GM04504 (cell line): ENCODE measurements at regions not wholly inside any gene's neighbourhood (a gene's known extent, or its start where the extent isn't known, plus 50 kb on each side); places are given as distances from the start of the nearest gene placed in this dataset.

Experiments used
- DNase-seq: peaks from one replicate; pipeline ENCODE4 v3.0.0-alpha.2; 2012; ENCODE audit warnings: low read depth

DNA sequence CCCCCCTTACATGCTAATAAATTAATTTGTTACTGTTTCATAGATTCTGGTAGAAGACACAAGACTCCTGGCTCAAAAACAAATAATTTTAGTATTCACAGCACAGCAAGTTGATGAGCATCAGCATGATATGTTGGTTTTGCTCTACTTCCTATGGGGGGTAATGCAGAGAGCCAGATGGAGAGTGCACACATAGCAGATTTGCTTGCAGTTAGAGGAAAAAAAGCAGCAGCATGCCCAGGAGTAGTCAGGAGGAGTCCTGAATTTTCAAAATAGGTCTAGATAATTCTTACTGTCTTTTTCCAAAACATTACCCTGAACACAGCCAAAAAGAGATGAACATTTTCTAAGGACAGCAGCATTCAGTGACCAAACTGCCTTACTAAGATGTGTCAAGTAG, 261.3 kb downstream of the COX7C start:
- no peak for DNase-seq

DNA sequence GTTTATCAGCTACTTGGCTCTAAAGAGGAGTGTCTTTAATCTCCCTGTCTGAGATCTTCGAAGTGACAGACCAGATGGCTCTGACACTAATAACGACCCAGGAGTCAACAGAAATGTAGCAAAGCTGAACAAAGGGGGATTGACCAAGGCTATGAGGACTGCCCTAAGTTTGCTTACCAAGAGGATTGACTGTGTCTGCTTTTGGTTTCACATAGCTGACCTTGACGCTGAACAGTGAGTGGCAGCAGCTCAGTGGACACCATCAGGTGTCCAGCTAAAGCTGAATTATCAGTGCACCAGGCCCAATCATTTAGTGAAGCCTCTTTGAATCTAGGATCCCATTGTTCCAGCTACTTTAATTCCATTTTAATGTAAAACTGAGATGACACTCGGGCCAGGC, 262.6 kb downstream of the COX7C start:
- no peak for DNase-seq

DNA sequence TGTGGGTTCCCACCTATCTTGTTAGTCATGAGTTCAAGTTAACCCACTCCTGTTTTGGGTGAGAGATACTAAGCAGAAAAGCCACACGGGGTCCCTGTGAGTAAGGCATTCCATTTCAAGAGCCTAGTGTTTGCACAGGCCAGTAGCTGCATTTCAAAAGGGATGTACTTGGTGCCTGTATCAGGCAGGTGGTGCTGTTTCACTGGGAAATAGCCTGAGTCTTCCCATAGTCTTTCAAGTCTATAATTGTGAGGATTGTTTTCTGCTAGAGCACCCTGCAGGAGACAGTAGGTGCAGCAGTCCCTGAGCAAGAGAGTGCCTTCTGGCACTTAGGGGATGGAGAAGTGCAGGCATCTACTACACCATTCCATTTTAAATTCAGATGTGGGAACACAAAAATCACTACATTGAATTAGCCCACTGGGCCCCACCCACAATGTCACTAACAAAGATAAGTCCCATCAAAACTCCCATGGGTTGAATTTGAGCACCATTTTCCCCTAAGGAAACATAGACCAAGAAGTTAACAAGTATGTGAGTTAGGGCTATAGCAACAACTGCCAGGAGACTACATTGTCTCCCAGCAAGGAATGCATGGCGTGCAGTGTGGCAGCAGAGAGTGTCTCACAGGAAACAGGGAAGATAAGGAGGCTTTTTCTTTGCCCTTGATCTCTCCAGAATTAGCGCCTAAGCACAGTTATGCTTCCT, 263.2 kb downstream of the COX7C start:
- DNase-seq: peak; percentile 61

DNA sequence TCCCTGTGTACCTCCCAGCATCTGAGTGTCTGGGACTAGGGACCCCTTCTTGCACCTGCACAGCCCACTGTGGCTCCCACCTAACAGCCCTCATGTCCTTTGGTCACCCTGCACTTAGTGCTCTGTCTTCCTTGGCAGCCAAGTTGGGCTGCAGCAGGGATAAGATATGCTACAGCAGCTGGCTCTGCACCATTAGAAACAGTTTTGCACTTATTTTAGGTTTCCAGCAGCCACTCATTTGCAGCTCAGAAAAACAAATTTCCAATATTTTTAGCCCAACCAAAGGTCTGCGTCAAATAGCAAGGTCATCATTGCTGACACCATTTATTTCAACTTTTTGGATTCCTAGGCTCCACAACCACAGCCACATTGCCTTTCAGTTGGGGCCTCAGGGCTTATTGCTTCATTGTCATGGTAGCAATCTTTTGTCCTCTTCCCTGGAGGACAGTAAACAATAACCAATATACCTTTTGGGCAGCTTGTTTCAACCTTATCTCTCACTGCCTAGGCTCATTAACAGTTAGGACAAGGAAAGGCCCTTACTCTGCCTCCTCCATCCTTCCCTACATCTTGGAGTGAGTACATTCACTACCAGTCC, 263.9 kb downstream of the COX7C start:
- DNase-seq: no peak

DNA sequence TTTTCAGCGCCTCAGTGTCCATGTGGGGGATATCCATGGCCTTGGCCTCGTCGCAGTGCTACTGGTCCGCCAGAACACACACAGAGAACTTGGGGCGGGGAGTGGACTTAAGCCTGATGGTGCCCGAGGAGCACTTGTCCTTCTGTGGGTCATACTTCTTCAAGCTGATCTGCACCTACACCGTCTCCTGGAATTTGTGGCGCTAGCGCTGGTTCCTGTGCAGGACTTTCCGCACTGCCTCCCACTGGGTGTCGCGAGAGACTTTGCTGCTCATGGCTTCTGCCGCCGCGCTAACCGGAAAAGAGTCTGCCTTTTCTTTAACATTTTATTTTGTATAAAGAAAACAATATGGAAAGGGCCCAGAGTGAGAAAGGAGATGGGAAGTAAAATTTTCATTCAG, 266.9 kb downstream of the COX7C start:
- DNase-seq: no peak

DNA sequence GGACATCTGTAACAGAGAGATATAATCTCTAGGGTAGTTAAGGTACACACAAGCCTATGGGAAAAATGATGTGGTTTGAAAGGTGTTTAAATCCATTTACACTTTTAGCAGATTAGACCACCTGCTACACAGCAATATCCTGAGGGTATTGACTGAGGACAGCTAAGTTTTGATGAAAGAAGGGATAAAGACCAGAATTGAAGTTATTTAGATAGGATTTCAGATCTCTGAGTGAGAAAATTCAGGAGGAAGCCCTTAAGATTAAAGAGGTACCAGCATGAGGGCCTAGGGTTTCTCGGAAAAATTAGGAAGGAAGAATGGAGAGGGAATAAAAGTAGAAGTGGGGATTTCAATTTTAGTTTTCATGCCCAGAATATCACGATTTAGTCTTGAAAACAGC, 267.3 kb downstream of the COX7C start:
- no peak for DNase-seq

DNA sequence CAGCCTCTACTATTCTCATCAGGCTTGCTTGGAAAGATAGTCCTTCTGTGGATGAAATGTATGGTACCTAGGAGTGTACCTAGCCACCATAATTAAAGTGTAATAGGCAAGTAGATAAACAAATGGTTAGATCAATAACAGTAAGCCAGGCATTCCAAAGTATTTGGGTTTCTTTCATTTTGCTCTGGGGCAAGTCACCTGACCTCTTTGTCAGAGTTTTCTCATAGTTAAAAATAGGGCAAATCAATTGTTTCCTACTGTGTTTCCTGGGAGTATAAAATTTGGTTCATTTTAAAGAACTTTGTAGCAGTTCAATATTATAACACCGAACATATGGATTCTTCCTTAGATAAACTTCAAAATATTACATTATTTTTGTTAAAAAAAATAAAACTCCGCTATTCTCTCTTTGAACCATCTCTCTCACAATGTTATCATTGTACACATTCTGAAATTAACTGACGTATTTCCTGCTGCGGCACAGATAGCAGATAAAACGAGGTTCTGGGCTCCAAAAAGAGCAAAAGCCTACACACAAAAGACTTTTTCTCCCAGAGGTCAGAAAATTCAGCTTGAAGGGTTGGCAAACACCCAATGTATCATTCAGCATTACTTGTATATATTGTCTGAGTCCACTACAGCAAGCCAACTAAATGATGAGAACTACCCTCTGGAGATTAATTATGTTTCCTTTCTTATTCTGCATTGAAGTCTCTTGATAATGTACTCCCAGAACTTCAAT, 267.9 kb downstream of the COX7C start:
- no peak for DNase-seq

DNA sequence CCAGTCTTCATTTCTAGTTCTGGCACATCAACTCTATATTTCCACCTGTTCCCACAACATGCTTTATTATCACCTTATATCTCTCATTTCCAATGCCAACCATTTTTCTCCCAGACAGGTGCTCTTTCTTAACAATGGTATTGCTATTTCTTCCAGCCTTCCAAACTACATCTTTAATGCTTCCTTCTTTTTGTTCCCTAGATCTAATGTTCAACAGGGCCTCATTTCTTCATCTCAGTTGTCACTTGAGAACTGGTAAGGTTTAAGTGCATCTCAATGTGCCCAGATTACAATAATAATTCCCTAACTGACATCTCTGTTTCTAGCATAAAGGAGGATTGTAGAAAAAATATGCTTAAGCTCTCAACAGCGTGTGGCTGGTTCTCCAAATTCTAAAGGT, 272.6 kb downstream of the COX7C start:
- no peak for DNase-seq

DNA sequence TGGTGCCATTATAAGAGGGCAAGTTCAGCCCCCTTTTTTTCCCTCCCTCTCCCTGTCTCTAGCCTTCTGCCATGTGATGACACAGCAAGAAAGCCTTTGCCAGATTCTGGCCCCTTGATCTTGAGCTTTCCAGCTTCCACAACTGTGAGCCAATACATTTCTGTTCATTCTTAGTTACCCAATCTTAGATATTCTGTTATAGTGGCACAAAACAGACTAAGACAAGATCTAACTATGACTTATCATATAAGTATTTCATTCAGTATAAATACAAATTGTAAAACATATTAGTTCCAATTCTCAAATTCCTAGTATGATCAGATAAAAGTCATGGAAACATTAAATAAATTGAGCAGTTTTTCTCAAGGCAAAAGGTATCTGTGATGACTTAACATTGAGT, 276.3 kb downstream of the COX7C start:
- peak; percentile 9 for DNase-seq

DNA sequence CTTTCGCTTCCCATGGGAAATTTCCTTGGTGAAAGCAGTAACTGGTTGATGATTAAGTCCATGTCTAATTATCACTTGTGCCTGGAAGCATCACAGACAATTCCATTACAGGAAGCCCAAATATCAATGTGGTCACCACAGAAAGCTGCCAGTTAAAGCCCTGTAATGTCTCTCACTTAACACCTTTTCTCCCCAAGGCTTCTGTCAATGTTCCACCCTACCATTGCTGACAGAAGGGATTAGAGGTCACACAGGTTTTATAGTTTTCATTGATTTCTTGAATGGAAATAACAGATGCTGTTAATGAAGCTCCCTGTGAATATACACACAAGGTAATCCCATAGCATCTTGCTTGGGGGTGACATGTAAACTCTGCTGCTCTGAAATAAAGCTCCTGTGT, 279.2 kb downstream of the COX7C start:
- DNase-seq: no peak

DNA sequence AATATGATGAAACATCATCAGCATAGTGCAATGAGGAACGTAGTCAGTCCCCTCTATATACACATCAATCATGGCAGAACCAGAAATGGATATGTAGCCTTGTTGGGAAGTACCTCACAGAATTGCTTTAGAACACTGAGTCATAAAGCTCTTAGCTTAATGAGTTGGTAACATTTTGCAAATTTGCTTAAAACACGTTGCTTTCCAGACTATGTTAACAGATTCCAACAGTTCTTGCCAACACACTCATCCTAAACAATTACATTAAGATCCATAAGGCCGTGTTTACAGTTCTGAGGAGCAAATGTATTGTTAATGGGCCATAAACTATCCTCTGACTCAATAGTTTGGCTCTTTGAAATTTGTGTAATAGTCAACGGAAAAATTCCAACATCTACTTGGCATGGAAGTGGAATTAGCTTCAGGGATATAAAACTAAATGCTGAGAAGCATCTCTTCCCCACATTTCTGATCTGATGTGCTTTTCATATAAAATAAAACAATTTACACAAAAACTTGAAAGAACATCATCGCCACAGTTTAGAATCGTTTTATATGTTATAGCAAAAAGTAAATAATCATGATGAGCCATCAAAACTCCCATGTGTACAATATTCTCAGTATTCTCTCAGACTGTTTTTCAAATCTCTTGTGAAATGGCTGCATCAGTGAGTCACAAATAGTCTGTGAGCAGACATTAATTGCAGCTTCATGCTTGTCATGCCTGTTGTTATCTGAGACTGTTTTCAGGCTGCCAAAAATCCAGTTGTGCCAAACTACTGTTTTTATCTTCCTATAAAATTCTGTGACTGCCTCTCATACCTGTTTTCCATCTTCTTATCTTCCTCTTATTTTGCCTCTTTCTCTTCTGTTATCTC, 291.9 kb downstream of the COX7C start:
- peak; percentile 76 for DNase-seq

DNA sequence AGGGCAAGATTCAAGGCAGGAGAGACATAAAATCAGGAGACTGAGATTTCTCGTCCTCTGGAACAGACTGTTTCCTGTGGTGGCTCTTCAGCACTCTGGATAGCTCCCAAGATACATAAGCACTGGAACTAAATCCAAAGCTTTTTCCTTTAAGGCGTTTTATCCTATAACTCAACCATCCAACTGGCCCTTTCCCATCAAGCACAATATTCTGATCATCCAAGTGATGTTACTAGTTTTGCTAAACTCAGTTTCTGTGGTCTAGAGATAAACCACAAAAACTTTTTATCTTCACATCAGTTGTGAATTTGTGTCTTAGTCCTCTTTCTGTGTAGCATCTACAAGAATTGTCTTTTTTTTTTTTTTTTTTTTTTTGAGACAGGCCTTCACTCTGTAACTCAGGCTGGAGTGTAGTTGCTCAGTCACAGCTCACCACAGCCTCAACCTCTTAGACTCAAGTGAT, 299.4 kb downstream of the COX7C start:
- peak; percentile 23 for DNase-seq

DNA sequence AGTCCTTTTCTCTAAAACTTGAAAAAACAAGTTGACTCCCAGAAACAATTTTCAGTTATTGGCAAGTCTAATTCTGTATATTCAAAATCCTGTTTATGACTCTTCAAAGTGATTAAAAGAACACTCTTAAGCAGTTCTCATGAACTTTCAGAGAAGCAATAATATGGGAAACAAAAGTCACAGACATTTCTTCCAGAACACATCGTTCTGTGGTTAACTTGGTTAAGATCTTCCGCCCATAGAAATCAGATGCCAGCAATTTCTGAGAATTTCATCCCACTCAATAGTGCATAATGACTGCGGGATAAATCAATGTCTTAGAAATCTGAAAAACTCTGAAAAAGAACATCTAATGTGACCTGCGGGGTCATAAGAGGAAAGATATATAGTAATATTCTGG, 300.5 kb downstream of the COX7C start:
- no peak for DNase-seq

DNA sequence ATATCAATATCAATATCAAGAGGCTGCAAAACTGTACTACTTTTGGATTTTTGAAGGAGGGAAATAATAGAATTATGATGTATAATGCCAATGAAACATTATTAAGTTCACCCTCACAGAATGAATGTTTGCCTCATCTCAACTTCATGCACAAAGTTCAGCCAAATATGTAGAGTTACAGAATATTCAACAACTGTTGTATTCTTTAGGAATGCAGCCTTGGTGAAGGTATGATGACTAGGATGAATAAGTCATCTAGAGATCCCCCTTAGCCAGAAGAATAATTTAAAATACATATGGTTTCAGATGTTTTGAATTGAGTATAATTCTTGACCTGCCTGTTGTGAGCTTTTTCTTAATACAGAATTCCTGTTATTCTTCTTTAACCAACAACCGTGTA, 308.3 kb downstream of the COX7C start:
- DNase-seq: no peak

DNA sequence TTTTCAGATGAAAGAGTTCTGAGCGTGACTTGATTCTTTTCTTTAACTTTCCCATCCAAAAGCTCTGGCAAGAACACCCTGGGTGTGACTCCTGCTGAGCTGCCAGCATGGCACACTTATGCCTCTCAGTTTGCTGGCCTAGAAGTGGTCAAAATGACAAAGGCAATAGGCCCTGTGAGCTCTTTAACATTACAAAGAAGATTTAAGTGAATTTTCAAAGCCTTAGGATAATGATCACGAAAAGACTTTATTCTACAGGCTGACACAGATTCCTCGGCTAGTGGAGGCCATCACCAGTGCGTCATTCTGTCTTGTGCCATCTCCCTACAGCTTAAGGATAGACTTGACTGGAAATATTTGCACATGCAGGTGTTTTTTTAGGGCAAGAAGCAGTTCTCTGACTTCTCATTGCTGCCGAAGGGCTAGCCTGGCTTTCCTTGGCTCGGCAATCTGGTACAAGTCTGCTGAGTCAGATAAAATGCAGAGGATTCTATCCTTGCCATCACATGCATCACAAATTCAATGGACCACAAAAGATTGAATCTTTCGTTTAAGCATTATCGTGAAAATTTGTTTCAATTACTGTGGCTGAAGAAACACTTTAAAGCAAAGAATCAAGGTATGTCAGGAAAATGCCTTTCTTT, 311.5 kb downstream of the COX7C start:
- DNase-seq: no peak

DNA sequence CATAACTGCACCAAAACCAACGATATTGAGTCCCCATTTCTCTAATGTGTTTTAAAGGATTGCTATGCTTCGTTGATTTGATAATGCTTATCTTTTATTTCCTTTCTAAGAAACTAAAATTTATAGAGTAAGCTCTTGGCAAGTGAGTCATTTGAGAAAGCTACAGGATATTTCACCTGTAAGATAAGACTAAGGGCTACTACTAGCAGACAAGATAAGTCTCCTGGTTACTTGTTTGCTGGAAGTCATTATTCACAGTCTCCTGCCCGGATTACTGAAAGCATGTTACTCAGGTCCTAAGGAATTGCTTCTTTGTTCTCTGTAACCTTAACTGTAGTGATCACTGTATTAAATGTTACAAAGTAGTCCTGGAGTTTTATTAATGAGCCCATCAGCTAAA, 315.9 kb upstream of the RASA1 start:
- no peak for DNase-seq

DNA sequence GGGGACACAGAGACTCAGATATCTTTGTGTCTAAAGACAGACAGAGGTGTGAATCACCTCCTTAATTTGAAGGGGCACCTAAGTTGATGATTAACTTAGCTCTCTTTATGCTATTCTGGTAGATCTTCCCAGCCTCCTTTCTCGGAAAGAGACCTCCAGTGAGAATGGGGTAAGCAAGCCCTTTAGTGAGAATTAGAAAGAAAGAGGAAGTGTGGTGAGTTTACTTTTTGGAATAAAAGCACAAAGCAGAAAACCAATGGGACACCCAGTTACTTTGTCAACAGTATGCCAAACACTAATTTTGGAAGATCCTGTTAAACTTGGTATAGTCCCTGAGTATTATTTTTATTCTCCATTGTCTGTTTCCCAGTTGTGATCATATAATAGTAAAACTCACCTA, 302.8 kb upstream of the RASA1 start:
- DNase-seq: no peak

DNA sequence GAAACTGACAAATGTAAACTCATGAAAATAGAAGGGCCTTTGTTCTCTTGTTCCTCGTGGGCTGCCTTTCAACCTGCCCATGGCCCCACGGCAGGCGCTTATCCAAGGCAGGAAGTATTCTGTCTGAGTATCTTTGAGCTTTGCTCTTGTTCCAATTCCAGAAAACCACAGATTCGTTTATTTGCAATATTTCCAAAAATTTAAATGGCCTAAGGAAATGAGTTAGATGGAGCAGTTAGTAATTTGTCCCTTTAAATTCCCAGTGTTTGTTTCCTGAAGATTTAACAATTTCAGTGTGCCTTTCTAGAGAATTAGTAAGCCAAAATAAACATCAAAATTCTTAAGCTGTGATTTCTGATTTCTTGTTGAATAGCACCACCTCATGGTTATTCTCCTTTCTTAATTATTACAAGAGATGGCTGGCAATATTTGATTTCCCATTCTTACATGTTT, 299.4 kb upstream of the RASA1 start:
- DNase-seq: peak; percentile 20

DNA sequence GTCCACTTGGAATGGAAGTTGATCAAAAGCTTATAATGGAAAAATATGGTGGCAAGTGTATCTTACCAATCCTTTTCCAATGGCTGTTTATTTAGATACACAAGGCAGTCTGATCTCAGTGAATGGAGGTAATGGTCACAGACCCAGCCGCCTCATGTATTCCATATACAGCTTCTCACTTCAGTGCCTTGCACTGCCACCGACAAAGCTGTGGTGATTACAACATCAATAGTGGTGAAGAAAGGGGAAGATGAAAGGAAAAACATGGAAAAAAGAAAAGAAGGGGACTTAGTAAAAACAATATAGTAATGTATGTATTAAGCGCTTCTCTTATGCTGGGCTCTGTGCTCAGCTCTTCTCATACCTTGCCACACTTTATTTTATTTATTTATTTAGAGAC, 297.3 kb upstream of the RASA1 start:
- DNase-seq: no peak

DNA sequence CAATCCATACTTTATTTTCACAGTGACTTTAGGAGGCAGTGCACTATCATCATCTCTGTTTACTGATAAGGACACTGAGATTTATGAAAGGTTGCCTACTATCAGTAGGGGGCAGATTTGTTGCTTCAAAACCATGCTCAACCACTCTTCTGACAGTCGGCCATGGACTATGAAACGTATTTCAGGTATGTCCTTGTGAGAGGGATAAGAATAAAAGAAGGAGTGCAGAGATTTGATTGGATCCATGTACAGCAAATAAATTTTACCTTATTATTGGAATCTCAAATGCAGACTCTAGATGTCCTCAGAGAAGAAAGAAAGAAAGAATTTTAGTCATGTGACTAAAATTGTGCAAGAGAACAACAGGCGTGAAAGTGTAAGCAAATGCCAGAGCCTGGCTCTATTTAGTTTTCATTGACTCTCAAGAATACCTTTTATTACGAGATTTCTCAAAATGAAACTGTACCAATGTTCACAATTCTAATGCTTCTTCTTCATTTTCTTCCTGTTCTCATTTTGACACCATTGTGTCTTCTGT, 296.6 kb upstream of the RASA1 start:
- peak; percentile 10 for DNase-seq

DNA sequence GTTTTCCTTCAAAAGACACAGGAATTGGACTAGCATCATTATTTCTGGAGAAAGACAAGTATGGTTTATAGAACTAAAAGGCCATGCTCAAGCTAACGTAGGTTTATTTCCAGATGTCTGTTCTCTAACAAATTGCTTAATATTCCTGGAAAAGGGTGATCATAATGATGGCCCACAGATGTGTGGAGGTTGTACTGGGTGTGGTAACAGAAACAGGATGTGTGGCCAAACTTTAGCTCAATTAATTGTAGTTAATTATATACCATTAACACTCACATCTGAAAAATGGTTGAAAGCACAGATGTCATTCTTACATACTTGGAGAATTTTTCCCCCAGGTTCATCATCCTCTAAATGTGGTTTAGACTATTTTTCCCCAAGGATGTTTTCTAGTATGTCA, 292.7 kb upstream of the RASA1 start:
- peak; percentile 54 for DNase-seq

DNA sequence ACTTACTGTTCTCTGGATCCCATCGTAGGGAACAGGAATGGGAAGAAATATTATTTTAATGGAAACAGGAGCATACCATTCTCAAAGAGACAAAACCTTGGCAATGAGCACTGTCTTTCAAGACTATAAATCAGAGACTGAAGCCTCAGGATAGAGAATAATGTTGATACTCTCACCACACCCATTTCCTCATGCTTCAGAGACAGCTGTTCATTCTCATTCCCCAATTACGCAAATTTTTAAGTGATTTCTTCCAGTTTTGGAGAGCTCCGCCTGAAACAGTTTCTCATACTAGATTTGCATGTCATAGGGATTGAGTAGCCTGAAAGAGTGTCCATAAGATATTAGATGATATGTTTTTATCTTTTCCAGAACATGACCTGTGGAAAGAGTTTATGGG, 290.5 kb upstream of the RASA1 start:
- peak; percentile 41 for DNase-seq
